OCI-LY3 (cell line): ENCODE measurements at regions not wholly inside any gene's neighbourhood (a gene's known extent, or its start where the extent isn't known, plus 50 kb on each side); places are given as distances from the start of the nearest gene placed in this dataset.

Experiments
- H2AFZ ChIP-seq: fragments of 200-600, 300-600 bp; shearing (Covaris generic); 2 replicates; pipeline ENCODE4 v1.6.0; 2014; ENCODE audit warnings: antibody characterized with exemption, low read depth, low read length
- H3K27ac ChIP-seq: fragments of 200-600, 300-600 bp; sonication (generic); 2 replicates; pipeline ENCODE4 v1.5.1; 2014; ENCODE audit warnings: mild to moderate bottlenecking, low read length, moderate library complexity, mixed read lengths
- H3K27me3 ChIP-seq: fragments of 200-600, 300-600 bp; sonication (generic); 2 replicates; pipeline ENCODE4 v1.6.1; 2014; ENCODE audit warnings: low read depth, low read length, mixed read lengths
- H3K36me3 ChIP-seq: fragments of 200-600, 300-600 bp; sonication (generic); replicated peaks from 2 replicates; pipeline ENCODE3; 2014; ENCODE audit warnings: low read depth, low read length, mixed read lengths
- H3K4me1 ChIP-seq: fragments of 300-600, 200-600 bp; sonication (generic); 2 replicates; pipeline ENCODE4 v1.6.1; 2014; ENCODE audit warnings: low read length, mixed read lengths
- H3K4me2 ChIP-seq: fragments of 200-600, 300-600 bp; sonication (generic); 2 replicates; pipeline ENCODE4 v1.6.1; 2014; ENCODE audit warnings: low read length, mixed read lengths
- H3K4me3 ChIP-seq: fragments of 300-600, 200-600 bp; sonication (generic); 2 replicates; pipeline ENCODE4 v1.5.1; 2014; ENCODE audit warnings: antibody characterized with exemption, mild to moderate bottlenecking, low read length, moderate library complexity
- H3K79me2 ChIP-seq: fragments of 300-600, 200-600 bp; shearing (Covaris generic); 2 replicates; pipeline ENCODE4 v1.6.1; 2014; ENCODE audit warnings: mild to moderate bottlenecking, low read length, mixed read lengths
- H3K9ac ChIP-seq: fragments of 300-600, 200-600 bp; shearing (Covaris generic); 2 replicates; pipeline ENCODE4 v1.6.0; 2014; ENCODE audit warnings: mild to moderate bottlenecking, low read length, moderate library complexity
- H3K9me3 ChIP-seq: fragments of 200-600, 300-600 bp; shearing (Covaris generic); 2 replicates; pipeline ENCODE4 v1.6.1; 2014; ENCODE audit warnings: low read length, mixed read lengths; ENCODE audit not compliant: insufficient read depth
- H4K20me1 ChIP-seq: fragments of 200-600, 300-600 bp; sonication (generic); 2 replicates; pipeline ENCODE4 v1.6.1; 2016; ENCODE audit warnings: low read length, mixed read lengths; ENCODE audit not compliant: insufficient read depth
- EZH2phosphoT487 ChIP-seq: fragments of 200-600 bp; shearing (Covaris generic); IDR thresholded peaks from 2 replicates; pipeline ENCODE4 v1.6.1; 2018; ENCODE audit warnings: antibody characterized with exemption, mixed run types, low read depth
- TF ChIP-seq, protein P1 (sequence below): fragments of 200-600, 300-600 bp; sonication (generic); IDR thresholded peaks from 2 replicates; pipeline ENCODE4 v1.5.1; 2014; ENCODE audit warnings: antibody characterized with exemption, low read length, low read depth

GRCh38 chr7:156091519-156092080 is 279.3 kb upstream of the SHH start:
- Histone ChIP-seq H3K4me3 (no peak overlapping the region), H3K9ac (no peak overlapping the region), H4K20me1 (no peaks in the 10 kb centered on the region), H3K9me3 (no peaks in the 10 kb centered on the region), H2AFZ (no peak overlapping the region), H3K4me1 (no peaks in the 10 kb centered on the region), H3K36me3 (no peaks in the 10 kb centered on the region), H3K27ac (no peak overlapping the region), H3K27me3 (no peaks in the 10 kb centered on the region), H3K79me2 (no peaks in the 10 kb centered on the region), H3K4me2 (no peak overlapping the region)
- TF ChIP-seq, protein P1, sequence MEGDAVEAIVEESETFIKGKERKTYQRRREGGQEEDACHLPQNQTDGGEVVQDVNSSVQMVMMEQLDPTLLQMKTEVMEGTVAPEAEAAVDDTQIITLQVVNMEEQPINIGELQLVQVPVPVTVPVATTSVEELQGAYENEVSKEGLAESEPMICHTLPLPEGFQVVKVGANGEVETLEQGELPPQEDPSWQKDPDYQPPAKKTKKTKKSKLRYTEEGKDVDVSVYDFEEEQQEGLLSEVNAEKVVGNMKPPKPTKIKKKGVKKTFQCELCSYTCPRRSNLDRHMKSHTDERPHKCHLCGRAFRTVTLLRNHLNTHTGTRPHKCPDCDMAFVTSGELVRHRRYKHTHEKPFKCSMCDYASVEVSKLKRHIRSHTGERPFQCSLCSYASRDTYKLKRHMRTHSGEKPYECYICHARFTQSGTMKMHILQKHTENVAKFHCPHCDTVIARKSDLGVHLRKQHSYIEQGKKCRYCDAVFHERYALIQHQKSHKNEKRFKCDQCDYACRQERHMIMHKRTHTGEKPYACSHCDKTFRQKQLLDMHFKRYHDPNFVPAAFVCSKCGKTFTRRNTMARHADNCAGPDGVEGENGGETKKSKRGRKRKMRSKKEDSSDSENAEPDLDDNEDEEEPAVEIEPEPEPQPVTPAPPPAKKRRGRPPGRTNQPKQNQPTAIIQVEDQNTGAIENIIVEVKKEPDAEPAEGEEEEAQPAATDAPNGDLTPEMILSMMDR: no peak
- no peak for TF ChIP-seq EZH2phosphoT487

DNA sequence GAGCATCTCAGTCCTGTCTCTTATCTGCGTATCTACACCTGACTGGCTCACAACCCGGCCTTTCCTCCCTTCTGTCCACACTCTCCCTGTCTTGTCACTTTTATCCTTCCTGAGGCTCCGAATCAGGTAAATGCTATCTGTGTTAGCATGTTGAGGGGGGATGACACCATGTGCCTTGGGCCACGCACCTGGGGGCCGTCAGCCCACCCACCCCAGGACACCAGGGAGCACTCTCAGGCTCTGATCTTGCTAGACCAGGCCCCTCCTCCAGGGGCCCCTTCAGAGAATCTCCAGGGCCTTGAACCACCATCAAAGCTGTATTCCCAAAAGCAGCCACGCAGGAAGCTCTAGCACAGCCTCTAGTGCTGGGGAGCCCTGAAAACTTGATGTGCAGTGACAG is 278.7 kb upstream of the SHH start:
- H3K36me3 ChIP-seq: no peaks in the 10 kb centered on the region
- peaks cover under 1% of the 10 kb centered on the region; the same call in 1 of the 2 replicates for H3K27me3 ChIP-seq
- no peak overlapping the region for H3K9ac ChIP-seq
- H3K4me2 ChIP-seq: no peak overlapping the region
- H4K20me1 ChIP-seq: no peaks in the 10 kb centered on the region
- no peak overlapping the region for H3K4me3 ChIP-seq
- TF ChIP-seq, protein P1: no peak
- no peak for TF ChIP-seq EZH2phosphoT487
- no peak overlapping the region for H2AFZ ChIP-seq
- H3K9me3 ChIP-seq: no peaks in the 10 kb centered on the region
- no peaks in the 10 kb centered on the region for H3K4me1 ChIP-seq
- no peak overlapping the region for H3K27ac ChIP-seq
- no peaks in the 10 kb centered on the region for H3K79me2 ChIP-seq

DNA sequence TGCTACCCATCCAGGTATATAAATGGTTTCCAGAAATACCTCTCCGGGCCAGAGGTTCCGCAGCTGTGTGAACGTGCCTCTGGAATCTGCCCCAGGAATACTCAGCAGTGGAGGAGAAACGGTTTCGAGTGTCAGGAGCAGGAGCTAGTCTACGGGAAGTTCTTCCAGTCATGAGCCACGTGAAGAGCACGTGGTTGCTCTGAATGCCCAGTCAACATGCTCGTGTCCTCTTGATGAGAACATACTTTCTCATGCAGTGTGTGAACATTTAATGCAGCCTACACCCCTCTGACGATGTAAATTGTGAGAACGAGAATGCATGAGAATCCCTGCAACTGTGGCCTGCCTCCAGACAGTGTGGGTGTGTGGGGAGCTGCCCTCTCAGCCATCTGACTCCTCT is 277.0 kb upstream of the SHH start:
- Histone ChIP-seq H4K20me1 (no peaks in the 10 kb centered on the region), H3K9me3 (no peaks in the 10 kb centered on the region), H3K36me3 (no peaks in the 10 kb centered on the region), H3K27ac (no peak overlapping the region), H3K4me1 (no peaks in the 10 kb centered on the region), H2AFZ (no peak overlapping the region), H3K27me3 (peaks cover 5% of the 10 kb centered on the region; the same call in 1 of the 2 replicates), H3K9ac (no peak overlapping the region), H3K4me3 (no peak overlapping the region), H3K4me2 (no peak overlapping the region), H3K79me2 (no peaks in the 10 kb centered on the region)
- TF ChIP-seq EZH2phosphoT487: no peak
- TF ChIP-seq, protein P1: no peak

DNA sequence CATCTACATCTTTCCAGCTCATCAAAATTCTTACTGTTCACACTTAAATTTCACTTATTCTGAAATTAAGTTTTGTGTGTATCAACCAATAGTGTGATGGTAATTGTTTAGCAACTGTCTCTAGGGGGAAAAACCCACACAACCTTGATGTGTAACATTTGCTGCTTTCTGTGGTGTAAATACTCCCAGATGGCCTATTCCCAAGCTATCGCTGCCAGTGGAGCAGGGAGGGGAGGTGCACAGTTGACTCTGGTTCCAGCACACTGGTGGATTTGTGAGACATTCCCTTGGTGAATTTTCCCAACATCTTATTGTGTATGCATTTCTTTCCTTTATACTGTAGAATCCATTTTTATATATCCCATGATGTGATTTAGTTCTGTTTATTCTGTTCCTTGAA is 275.9 kb upstream of the SHH start:
- no peaks in the 10 kb centered on the region for H3K79me2 ChIP-seq
- H3K36me3 ChIP-seq: no peaks in the 10 kb centered on the region
- TF ChIP-seq, protein P1: no peak
- TF ChIP-seq EZH2phosphoT487: no peak
- no peak overlapping the region for H3K27ac ChIP-seq
- H3K4me2 ChIP-seq: no peak overlapping the region
- H2AFZ ChIP-seq: no peak overlapping the region
- no peaks in the 10 kb centered on the region for H3K4me1 ChIP-seq
- no peaks in the 10 kb centered on the region for H4K20me1 ChIP-seq
- H3K9me3 ChIP-seq: no peaks in the 10 kb centered on the region
- peaks cover 5% of the 10 kb centered on the region; the same call in 1 of the 2 replicates for H3K27me3 ChIP-seq
- H3K4me3 ChIP-seq: no peak overlapping the region
- H3K9ac ChIP-seq: no peak overlapping the region
